NCI-H524 (cell line): ENCODE measurements at regions not wholly inside any gene's neighbourhood (a gene's known extent, or its start where the extent isn't known, plus 50 kb on each side); places are given as distances from the start of the nearest gene placed in this dataset.

Source experiments
- DNase-seq, 2 experiments: peaks; one replicate each; lab custom pipeline; 2025; lab: John Stamatoyannopoulos, UW

GRCh38 chr2:238787501-238787900 is 60.4 kb upstream of the TWIST2 start:
- no peak for DNase-seq

GRCh38 chr2:238789317-238789806 is 58.5 kb upstream of the TWIST2 start:
- no peak for DNase-seq

- DNase-seq = no peak
Observed at GRCh38 chr2:238790126-238790832, 57.6 kb upstream of the TWIST2 start.

- DNase-seq = no peak
Observed at GRCh38 chr2:238790833-238791230, 57.1 kb upstream of the TWIST2 start.

- no peak for DNase-seq
Observed at GRCh38 chr2:238791354-238791753, 56.5 kb upstream of the TWIST2 start.

GRCh38 chr2:238793306-238793705 is 54.6 kb upstream of the TWIST2 start:
- no peak for DNase-seq

GRCh38 chr2:238793801-238794449 is 54.0 kb upstream of the TWIST2 start:
- no peak for DNase-seq

- no peak for DNase-seq
Observed at GRCh38 chr2:238796223-238796885, 51.5 kb upstream of the TWIST2 start.

GRCh38 chr2:238797537-238797936 is 50.3 kb upstream of the TWIST2 start:
- DNase-seq = no peak
